Esophagus squamous epithelium (tissue), 4 donors: ENCODE measurements at regions not wholly inside any gene's neighbourhood (a gene's known extent, or its start where the extent isn't known, plus 50 kb on each side); places are given as distances from the start of the nearest gene placed in this dataset.

Experiments used
- POLR2A ChIP-seq, 4 donors: fragments of 450-650 bp; IDR thresholded peaks; one replicate each; pipeline ENCODE4 v1.6.1; 2017; ENCODE audit warnings: antibody characterized with exemption in 4 of 4, mild to moderate bottlenecking in 4 of 4, moderate library complexity in 3 of 4
- TF ChIP-seq, protein P1 (sequence below), 6 experiments: fragments of 450-650 bp in 4 of 6; fragments of 200-600 bp in 2 of 6; sonication (generic) in 2 of 6; IDR thresholded peaks; one replicate each; pipeline ENCODE4 v1.5.1; 2016 to 2019; ENCODE audit warnings: antibody characterized with exemption in 6 of 6, mild to moderate bottlenecking in 4 of 6, moderate library complexity in 4 of 6

GRCh38 chr4:110287130-110287529 is 88.7 kb upstream of the ELOVL6 start:
- TF ChIP-seq, protein P1, sequence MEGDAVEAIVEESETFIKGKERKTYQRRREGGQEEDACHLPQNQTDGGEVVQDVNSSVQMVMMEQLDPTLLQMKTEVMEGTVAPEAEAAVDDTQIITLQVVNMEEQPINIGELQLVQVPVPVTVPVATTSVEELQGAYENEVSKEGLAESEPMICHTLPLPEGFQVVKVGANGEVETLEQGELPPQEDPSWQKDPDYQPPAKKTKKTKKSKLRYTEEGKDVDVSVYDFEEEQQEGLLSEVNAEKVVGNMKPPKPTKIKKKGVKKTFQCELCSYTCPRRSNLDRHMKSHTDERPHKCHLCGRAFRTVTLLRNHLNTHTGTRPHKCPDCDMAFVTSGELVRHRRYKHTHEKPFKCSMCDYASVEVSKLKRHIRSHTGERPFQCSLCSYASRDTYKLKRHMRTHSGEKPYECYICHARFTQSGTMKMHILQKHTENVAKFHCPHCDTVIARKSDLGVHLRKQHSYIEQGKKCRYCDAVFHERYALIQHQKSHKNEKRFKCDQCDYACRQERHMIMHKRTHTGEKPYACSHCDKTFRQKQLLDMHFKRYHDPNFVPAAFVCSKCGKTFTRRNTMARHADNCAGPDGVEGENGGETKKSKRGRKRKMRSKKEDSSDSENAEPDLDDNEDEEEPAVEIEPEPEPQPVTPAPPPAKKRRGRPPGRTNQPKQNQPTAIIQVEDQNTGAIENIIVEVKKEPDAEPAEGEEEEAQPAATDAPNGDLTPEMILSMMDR (IDR thresholded peaks at IDR 0.05), result no peak
- no peak for TF ChIP-seq POLR2A (IDR thresholded peaks at IDR 0.05)
